ENCODE measurements at regions not wholly inside any gene's neighbourhood (a gene's known extent, or its start where the extent isn't known, plus 50 kb on each side); places are given as distances from the start of the nearest gene placed in this dataset.

DNA sequence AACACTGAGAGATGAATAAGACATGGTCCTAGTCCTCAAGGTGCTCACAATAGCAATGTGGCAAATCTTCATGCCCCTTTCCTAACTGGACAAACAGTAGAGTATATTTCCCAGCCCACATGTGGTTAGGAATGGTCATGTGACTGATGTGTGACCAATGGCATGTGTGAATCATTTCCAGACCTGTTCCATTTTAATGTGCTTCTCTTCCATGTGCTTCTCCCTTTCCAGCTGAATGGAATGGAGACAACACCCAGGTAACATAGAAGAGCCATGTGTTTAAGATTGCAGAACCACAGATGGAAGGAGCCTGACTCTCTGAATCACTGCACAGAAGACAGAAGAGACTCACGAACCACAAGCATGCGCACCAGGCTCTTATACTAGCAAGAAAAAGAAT, 409.9 kb upstream of the NFIA start:
- Histone ChIP-seq H4K8ac (ENCODE audit: extremely low read depth, insufficient read depth, low read length) (no peak overlapping the region), H3K14ac (ENCODE audit: insufficient read length) (no peak overlapping the region), H4K91ac (replicated peaks; ENCODE audit: insufficient read length, low read length) (no peak overlapping the region), H3K56ac (replicated peaks; ENCODE audit: insufficient read length, low read depth, low read length) (no peak overlapping the region), H3K79me1 (ENCODE audit: low read depth, low read length) (no peaks in the 10 kb centered on the region), H2BK5ac (ENCODE audit: low read depth, low read length) (no peak overlapping the region), H3K36me3 (ENCODE audit: control insufficient read depth in 2 of 4, insufficient read depth in 4 of 4, low read length in 3 of 4) (no peaks in the 10 kb centered on the region), H3K4me1 (replicated peaks in 1 of 4; ENCODE audit: control insufficient read depth in 3 of 4, insufficient read depth in 4 of 4, low read length in 3 of 4) (no peaks in the 10 kb centered on the region), H3K4ac (replicated peaks; ENCODE audit: insufficient read length, low read depth, low read length) (no peak overlapping the region), H3K18ac (ENCODE audit: extremely low read depth, low read length) (no peak overlapping the region), H3K27me3 (replicated peaks in 1 of 4; ENCODE audit: control insufficient read depth in 3 of 4, extremely low read depth in 1 of 4, insufficient read depth in 3 of 4, low read length in 3 of 4) (no peaks in the 10 kb centered on the region), H3K4me3 (ENCODE audit: extremely low read depth in 1 of 4, insufficient read depth in 2 of 4, low read depth in 3 of 4, low read length in 4 of 4) (no peak overlapping the region), H2BK12ac (ENCODE audit: low read depth, low read length) (no peak overlapping the region), H3K4me2 (ENCODE audit: insufficient read depth in 1 of 2, low read depth in 2 of 2, low read length in 2 of 2) (no peak overlapping the region), H4K20me1 (replicated peaks in 1 of 2; ENCODE audit: control insufficient read depth in 1 of 2, insufficient read depth in 2 of 2, low read length in 2 of 2) (no peaks in the 10 kb centered on the region), H3K23me2 (ENCODE audit: low read depth, low read length) (no peaks in the 10 kb centered on the region), H3K23ac (ENCODE audit: insufficient read length) (no peak overlapping the region), H2BK15ac (ENCODE audit: low read length) (no peak overlapping the region), H2BK20ac (ENCODE audit: low read length) (no peak overlapping the region), H3K9ac (replicated peaks in 1 of 4; ENCODE audit: extremely low read depth in 1 of 4, low read depth in 3 of 4, low read length in 3 of 4) (no peak overlapping the region), H3K9me3 (ENCODE audit: insufficient read depth in 2 of 2, low read depth in 1 of 2, low read length in 1 of 2) (no peaks in the 10 kb centered on the region), H2AK5ac (ENCODE audit: low read depth, low read length) (no peak overlapping the region), H2AFZ (ENCODE audit: low read length) (no peak overlapping the region), H2BK120ac (replicated peaks; ENCODE audit: low read depth, low read length) (no peak overlapping the region), H3K79me2 (ENCODE audit: control insufficient read depth in 1 of 2, insufficient read depth in 2 of 2, low read length in 2 of 2) (no peaks in the 10 kb centered on the region), H4K5ac (ENCODE audit: insufficient read length, low read depth, low read length) (no peak overlapping the region), H3K27ac (ENCODE audit: low read depth, low read length) (no peak overlapping the region)
- no peak for FAIRE-seq
- POLR2A ChIA-PET (ENCODE audit: partially characterized antibody): no interaction called here
- DNase-seq (ENCODE audit: low read depth in 1 of 2, low spot score in 2 of 2): no peak
- 100% methylated on average over 2 of the region's 2 CpGs; no CpG with 5 or more reads in 1 of the 2 experiments for WGBS, 2 experiments (ENCODE audit: extremely low coverage in 1 of 2, insufficient coverage in 1 of 2, insufficient read length in 1 of 2, insufficient replicate concordance in 2 of 2, low coverage in 1 of 2, low lambda C conversion rate in 2 of 2, missing lambda C conversion rate in 1 of 2)
- CTCF ChIA-PET (ENCODE audit: partially characterized antibody): interaction anchor here (0.8 kb wide), 1 partner anchor 67 kb away, joined by 3 read pairs; no protein-coding TSS in a partner anchor
- TF ChIP-seq, protein P1, sequence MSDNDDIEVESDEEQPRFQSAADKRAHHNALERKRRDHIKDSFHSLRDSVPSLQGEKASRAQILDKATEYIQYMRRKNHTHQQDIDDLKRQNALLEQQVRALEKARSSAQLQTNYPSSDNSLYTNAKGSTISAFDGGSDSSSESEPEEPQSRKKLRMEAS (IDR thresholded peaks at IDR 0.05): no peak
- TF ChIP-seq FOSL1 (IDR thresholded peaks at IDR 0.05; ENCODE audit: insufficient read depth, low read depth, low read length) (no peak), YY1 (IDR thresholded peaks at IDR 0.05; ENCODE audit: low read depth, low read length) (no peak), EZH2 (IDR thresholded peaks at IDR 0.05; ENCODE audit: low read depth, low read length, severe bottlenecking) (no peak), MAFK (IDR thresholded peaks at IDR 0.05; ENCODE audit: low read depth, low read length) (no peak)
